CD14-positive monocyte (primary cell): ENCODE measurements at regions not wholly inside any gene's neighbourhood (a gene's known extent, or its start where the extent isn't known, plus 50 kb on each side); places are given as distances from the start of the nearest gene placed in this dataset.

Experiments used
- DNase-seq, 3 donors: peaks; one replicate each; pipeline ENCODE4 v3.0.0-alpha.2; 2011 to 2022
- H2AFZ ChIP-seq: 2 replicates; pipeline ENCODE4 v1.6.0; 2012; ENCODE audit warnings: mild to moderate bottlenecking, low read depth, low read length, inconsistent platforms; ENCODE audit not compliant: insufficient read depth, poor library complexity, severe bottlenecking
- H3K27ac ChIP-seq, 2 donors: 1 replicate in 1 of 2; 2 replicates in 1 of 2; pipeline ENCODE4 v1.5.1; 2012 to 2013; ENCODE audit warnings: low read length in 2 of 2, control low read depth in 1 of 2, inconsistent platforms in 1 of 2, low read depth in 1 of 2, mild to moderate bottlenecking in 1 of 2
- H3K27me3 ChIP-seq, 2 donors: one replicate each; pipeline versions ENCODE4 v1.6.0 to v1.6.1; 2011 to 2013; ENCODE audit warnings: low read length in 2 of 2; ENCODE audit not compliant: control insufficient read depth in 2 of 2, insufficient read depth in 2 of 2
- H3K36me3 ChIP-seq, 2 donors: replicated peaks in 1 of 2; 1 replicate in 1 of 2; 2 replicates in 1 of 2; pipeline versions ENCODE4 v1.5.1 to v1.6.1; 2012 to 2013; ENCODE audit warnings: low read length in 2 of 2, control low read depth in 1 of 2, inconsistent platforms in 1 of 2, mild to moderate bottlenecking in 1 of 2; ENCODE audit not compliant: insufficient read depth in 2 of 2, control insufficient read depth in 1 of 2
- H3K4me1 ChIP-seq, 2 donors: 1 replicate in 1 of 2; 2 replicates in 1 of 2; pipeline versions ENCODE4 v1.5.1 to v1.6.1; 2012 to 2013; ENCODE audit warnings: low read length in 2 of 2, control low read depth in 1 of 2, inconsistent platforms in 1 of 2, mild to moderate bottlenecking in 1 of 2, moderate library complexity in 1 of 2; ENCODE audit not compliant: insufficient read depth in 2 of 2, control insufficient read depth in 1 of 2
- H3K4me2 ChIP-seq: replicated peaks from 2 replicates; pipeline ENCODE3; 2012; ENCODE audit warnings: low read length, moderate library complexity, mild to moderate bottlenecking; ENCODE audit not compliant: poor library complexity, severe bottlenecking; ENCODE audit errors: extremely low read depth
- H3K4me3 ChIP-seq, 3 experiments: fragments of 200-600 bp in 1 of 3; sonication (generic) in 1 of 3; replicated peaks in 1 of 3; 1 replicate in 2 of 3; 2 replicates in 1 of 3; pipeline ENCODE4 v1.5.1; 2011 to 2013; ENCODE audit warnings: low read length in 3 of 3, mild to moderate bottlenecking in 3 of 3, control low read depth in 2 of 3, low read depth in 2 of 3, inconsistent platforms in 1 of 3, moderate library complexity in 1 of 3
- H3K79me2 ChIP-seq: 2 replicates; pipeline ENCODE4 v1.6.0; 2012; ENCODE audit warnings: mild to moderate bottlenecking, control low read depth, inconsistent platforms, low read length, moderate library complexity; ENCODE audit not compliant: insufficient read depth
- H3K9ac ChIP-seq: 2 replicates; pipeline ENCODE4 v1.6.0; 2017; ENCODE audit warnings: low read length, mild to moderate bottlenecking; ENCODE audit not compliant: insufficient read depth, poor library complexity, severe bottlenecking
- H3K9me3 ChIP-seq, 2 donors: replicated peaks in 1 of 2; 1 replicate in 1 of 2; 2 replicates in 1 of 2; pipeline versions ENCODE4 v1.5.1 to v1.6.1; 2012 to 2013; ENCODE audit warnings: low read length in 2 of 2, control low read depth in 1 of 2; ENCODE audit not compliant: control insufficient read depth in 1 of 2, insufficient read depth in 1 of 2
- H4K20me1 ChIP-seq: 2 replicates; pipeline ENCODE4 v1.6.0; 2012; ENCODE audit warnings: mild to moderate bottlenecking, low read length, control low read depth, moderate library complexity; ENCODE audit not compliant: insufficient read depth
- H3K27ac Mint-ChIP-seq, 7 donors: one replicate each; pipeline ENCODE4 v1.8.0; 2020; ENCODE audit warnings: mild to moderate bottlenecking in 7 of 7, mixed read lengths in 7 of 7, moderate library complexity in 6 of 7, inconsistent platforms in 2 of 7
- H3K27me3 Mint-ChIP-seq, 3 donors: one replicate each; pipeline ENCODE4 v1.8.0; 2021 to 2022; ENCODE audit warnings: low read depth in 3 of 3, mild to moderate bottlenecking in 3 of 3, mixed read lengths in 3 of 3, moderate library complexity in 3 of 3, inconsistent platforms in 1 of 3
- H3K36me3 Mint-ChIP-seq, 2 donors: one replicate each; pipeline ENCODE4 v1.8.0; 2020; ENCODE audit warnings: mixed read lengths in 2 of 2, inconsistent platforms in 1 of 2, mild to moderate bottlenecking in 1 of 2
- H3K4me1 Mint-ChIP-seq: one replicate; pipeline ENCODE4 v1.8.0; 2020; ENCODE audit warnings: mild to moderate bottlenecking, mixed read lengths
- H3K4me3 Mint-ChIP-seq, 2 donors: one replicate each; pipeline ENCODE4 v1.8.0; 2020; ENCODE audit warnings: mild to moderate bottlenecking in 2 of 2, mixed read lengths in 2 of 2, moderate library complexity in 1 of 2
- H3K9me3 Mint-ChIP-seq, 7 donors: one replicate each; pipeline ENCODE4 v1.8.0; 2020 to 2022; ENCODE audit warnings: mixed read lengths in 7 of 7, mild to moderate bottlenecking in 6 of 7, moderate library complexity in 6 of 7, inconsistent platforms in 2 of 7
- CTCF ChIP-seq: fragments of 200-600 bp; IDR thresholded peaks from one replicate; pipeline ENCODE4 v1.8.0; 2022; ENCODE audit warnings: antibody characterized with exemption, mild to moderate bottlenecking
- WGBS: methylation state at CpG from one replicate; pipeline ENCODE4 v1.1.5; 2013; ENCODE audit warnings: missing lambda C conversion rate; ENCODE audit not compliant: insufficient coverage; 5-methylcytosine and 5-hydroxymethylcytosine counted together
- intact Hi-C, 2 donors: fragments of 100-400 bp; cut with micrococcal nuclease; formaldehyde crosslinking; loops; one replicate each; pipeline versions ENCODE4 v1.15.0 to v1.15.1; 2023

GRCh38 chr3:134090031-134090430 is 60.3 kb upstream of the SLCO2A1 start:
- Histone ChIP-seq H3K4me1 (no peaks in the 10 kb centered on the region), H4K20me1 (no peaks in the 10 kb centered on the region), H2AFZ (no peak overlapping the region), H3K4me3 (no peak overlapping the region), H3K79me2 (no peaks in the 10 kb centered on the region), H3K4me2 (no peak overlapping the region), H3K9me3 (peaks cover 0 to 2% of the 10 kb centered on the region in 2 donors), H3K27me3 (no peaks in the 10 kb centered on the region), H3K27ac (no peak overlapping the region), H3K9ac (no peak overlapping the region), H3K36me3 (no peaks in the 10 kb centered on the region)
- no peaks in the 10 kb centered on the region for H3K36me3 Mint-ChIP-seq
- H3K4me3 Mint-ChIP-seq: no peak overlapping the region
- H3K4me1 Mint-ChIP-seq: no peaks in the 10 kb centered on the region
- TF ChIP-seq CTCF: no peak
- peaks cover 0 to 4% (median 1%) of the 10 kb centered on the region in 3 donors for H3K27me3 Mint-ChIP-seq
- H3K27ac Mint-ChIP-seq: no peak overlapping the region
- no CpG with 5 or more reads among the region's 2 CpGs for whole genome bisulfite sequencing
- peaks cover 3 to 12% (median 7%) of the 10 kb centered on the region in 7 donors for H3K9me3 Mint-ChIP-seq
- no peak for DNase-seq
- intact Hi-C loops: no loop called here

- 92% methylated on average over 10 of the region's 10 CpGs for WGBS
- Histone ChIP-seq H3K4me3 (no peak overlapping the region), H4K20me1 (no peaks in the 10 kb centered on the region)
Measured at GRCh38 chr3:134087060-134087974, 57.6 kb upstream of the SLCO2A1 start.

More at GRCh38 chr3:134087060-134087974, 57.6 kb upstream of the SLCO2A1 start:
- Histone ChIP-seq H3K27me3 (no peaks in the 10 kb centered on the region), H3K4me1 (no peaks in the 10 kb centered on the region), H3K27ac (no peak overlapping the region), H3K79me2 (no peaks in the 10 kb centered on the region), H3K9me3 (peaks cover 0 to 2% of the 10 kb centered on the region in 2 donors), H2AFZ (no peak overlapping the region), H3K9ac (no peak overlapping the region), H3K4me2 (no peak overlapping the region), H3K36me3 (no peaks in the 10 kb centered on the region)
- Mint-ChIP-seq H3K4me1 (no peaks in the 10 kb centered on the region), H3K36me3 (no peaks in the 10 kb centered on the region), H3K27me3 (peaks cover 0 to 4% (median 0%) of the 10 kb centered on the region in 3 donors), H3K9me3 (peaks cover 3 to 13% (median 9%) of the 10 kb centered on the region in 7 donors), H3K27ac (peak overlapping the region in 1 of 7 donors; percentile 50), H3K4me3 (no peak overlapping the region)
- no peak for DNase-seq
- intact Hi-C loops: no loop called here
- no peak for TF ChIP-seq CTCF
